ENCODE measurements at regions not wholly inside any gene's neighbourhood (a gene's known extent, or its start where the extent isn't known, plus 50 kb on each side); places are given as distances from the start of the nearest gene placed in this dataset.

DNA sequence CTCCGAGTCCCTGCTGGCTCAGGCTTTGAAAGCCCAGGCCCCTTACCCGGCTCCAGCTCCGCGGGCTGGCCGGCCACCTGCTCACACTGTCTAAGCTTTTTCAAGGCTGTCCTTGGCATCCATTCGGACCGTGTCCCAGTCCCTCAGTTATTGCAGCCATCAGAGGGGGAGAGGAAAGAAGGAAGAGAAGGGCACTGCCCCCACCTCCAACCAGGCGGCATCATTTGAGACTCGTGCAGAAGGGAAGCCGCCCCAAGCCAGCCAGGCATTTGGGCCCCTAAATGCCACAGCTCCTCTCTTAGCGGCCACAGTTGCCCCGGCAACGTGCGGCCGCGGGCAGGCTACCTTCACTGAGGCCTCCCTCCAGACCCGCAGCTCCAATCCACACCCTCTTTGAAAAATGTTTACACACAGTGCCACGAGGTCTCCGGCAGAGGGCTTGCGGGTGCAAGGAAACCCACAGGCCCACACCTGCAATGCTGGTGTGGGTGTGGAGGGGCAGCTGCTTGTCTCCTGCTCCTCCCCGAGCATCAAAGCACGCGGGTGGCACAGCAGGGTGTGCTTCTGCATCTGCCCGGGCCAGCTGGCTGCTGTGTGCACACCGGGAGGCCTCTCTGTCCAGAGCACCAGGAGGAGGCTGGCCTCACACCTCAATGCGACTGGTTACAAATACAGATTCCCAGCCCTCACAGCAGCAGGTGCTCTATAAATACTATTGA, 124.4 kb downstream of the CTTN start:
- DNase-seq = no peak

DNA sequence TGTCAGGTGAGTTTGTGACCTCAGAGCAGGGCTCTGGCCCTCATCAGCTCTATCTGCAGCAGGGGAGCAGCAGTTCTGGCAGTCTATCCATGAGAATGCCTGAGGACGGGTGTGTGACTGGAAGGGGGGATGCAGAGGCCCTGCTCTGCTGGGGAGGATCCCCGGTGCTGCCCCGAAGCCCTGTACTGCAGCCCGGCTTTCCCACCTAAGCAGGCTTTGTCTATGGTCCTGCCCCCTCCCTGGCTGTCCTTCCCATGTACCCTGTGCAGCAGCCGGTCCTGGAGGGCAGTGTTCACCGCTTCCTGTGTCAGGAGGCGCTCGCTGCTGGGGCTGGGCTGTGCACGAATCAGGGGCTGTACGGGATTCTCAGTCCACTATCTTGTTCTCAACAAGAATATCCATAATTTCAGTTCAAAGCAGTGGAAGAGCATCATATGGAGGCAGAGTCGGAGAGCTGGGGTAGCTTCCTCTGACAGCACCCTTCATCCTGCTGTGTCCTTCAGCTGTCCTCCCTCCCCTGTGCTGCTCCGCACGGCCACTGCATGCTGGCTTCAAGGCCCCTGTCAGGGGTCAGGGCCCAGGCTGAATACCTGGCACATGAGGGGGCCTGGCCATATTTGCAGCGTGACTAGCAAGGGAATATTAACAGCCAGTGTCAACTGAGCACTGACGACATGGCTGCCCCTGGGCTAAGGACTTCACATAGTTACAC, 125.2 kb downstream of the CTTN start:
- no peak for DNase-seq

DNA sequence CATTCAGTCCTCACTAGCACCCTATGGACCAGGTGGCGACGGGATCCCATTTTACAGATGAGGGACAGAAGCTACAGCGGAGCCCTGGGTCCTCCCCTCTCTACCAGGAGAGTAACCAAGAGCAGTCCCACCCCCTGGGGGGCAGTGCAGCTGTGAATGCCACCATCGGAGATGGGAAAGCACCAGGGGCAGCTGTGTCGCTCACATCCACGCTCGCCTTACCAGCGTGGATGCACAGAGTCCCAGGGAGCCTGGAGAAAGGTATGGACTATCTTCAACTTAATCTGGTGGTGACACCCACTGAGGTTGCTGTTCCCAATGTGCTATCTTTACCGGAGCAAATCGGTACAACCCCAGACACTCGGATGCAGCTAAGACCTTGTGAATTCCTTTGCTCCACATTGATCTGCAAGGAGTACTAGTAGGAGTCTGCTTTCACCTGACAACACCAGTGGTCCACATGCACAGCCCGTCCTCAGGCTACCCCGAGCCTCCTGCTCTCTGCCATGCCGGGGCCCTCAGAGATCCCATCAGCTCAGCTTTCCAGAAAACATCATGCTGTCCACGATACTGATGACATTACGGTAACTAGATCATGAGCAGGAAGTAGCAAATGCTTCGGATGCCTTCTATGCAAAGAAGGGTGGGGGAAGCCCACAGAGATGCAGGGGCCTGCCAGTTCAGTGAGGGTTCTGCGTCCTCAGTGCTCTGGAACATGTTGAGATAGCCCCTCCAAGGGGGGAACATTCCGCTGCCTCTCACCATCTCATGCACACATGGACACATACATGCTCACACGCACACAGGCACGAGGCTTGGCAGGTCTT, 126.0 kb downstream of the CTTN start:
- no peak for DNase-seq

DNA sequence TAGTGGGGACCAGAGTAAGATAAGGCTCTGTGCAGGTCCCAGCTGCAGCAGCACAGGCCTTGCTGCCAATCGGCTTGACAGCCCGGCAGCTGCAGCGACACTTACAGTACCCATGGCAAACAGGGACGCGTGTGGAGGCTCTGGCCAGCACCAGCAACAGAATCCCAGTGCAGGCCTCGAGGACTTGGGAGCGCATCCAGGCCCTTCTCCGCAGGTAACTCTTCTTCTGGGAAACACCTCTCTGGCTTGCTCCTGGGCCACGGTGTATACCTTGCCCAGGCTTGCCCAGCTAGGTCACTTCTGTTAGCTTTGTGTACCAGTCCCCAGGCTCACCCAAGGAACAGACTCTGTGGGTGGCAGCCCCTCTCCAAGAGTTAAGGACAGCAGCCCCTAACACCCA, 126.7 kb downstream of the CTTN start:
- no peak for DNase-seq

DNA sequence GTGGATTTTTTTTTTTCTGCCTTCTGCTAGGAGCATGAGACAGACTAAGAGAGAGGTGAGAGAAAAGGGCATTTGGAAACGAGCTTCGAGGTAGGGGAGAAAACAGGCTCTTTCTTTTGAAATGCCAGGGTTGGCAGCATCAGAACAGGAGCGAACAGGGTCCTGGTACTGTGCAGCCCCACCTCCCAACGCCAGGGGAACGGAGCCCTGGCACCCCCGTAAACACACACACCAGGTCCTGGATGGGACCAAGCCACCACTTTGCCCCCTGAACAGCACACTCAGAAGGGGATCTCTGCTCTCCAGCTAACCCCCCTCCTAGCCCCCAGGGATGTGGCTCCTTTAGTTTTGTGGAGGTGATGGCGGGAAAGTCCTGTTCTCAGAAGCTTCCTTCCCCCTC, 127.1 kb downstream of the CTTN start:
- DNase-seq = no peak

DNA sequence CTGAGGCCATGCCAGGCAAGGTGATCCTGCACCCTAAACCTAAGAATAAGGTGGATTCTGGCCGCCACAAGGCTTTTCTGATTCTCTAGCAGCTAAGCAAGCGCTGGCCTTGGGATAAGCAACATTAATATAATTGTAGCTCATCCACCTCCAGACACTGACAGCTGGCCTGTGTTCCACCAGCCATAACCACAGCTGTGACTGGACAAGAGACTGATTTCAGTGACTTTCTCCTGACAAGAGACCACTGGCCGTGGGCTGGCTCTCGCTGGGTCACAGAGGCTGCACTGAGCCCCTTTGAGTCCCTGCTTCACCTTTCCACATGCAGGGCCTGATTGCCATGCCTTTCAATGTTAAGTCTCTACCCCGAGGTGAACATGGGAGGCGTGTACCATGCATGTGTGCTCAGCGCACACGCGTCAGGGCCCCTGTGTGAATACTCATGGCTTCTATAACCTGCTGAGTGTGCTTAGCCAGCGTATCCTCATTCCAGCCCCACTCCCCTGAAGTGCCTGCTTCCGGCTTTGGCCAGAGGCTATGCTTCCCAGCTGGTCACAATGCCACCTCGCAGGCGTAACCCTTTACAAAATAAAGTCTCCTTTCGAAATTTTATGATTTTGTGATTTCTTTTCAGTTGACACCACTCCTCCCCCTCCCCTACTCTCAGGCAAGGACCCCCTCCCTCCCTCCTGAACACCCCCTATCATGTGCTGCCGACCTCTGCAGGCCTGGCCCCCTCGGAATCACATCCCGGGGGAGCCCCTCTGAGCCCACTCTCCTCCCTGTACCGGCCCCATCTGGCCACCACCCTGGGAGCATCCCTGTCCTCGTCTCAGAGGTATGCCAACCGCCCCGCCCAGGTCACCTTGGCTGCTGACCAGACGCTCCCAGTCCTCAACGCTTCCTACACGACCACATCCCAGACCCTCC, 128.1 kb downstream of the CTTN start:
- no peak for DNase-seq

DNA sequence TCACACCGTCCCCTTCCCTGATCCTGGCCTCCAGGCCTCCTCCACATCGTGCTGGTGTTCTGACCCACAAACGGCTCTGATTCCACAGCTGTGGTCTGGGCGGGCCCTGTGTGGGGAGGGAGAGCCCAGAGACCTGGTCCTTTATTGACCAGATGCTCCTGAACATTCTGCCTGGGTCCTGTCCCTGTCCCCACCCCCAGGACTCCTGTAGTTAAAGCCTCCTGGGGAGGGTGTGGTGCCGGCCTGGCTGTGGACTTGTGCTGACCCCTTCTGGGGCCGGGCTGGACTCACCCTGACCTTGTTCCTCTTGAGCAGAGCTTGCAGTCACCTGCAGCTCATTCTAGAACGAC, 128.7 kb downstream of the CTTN start:
- DNase-seq = no peak

DNA sequence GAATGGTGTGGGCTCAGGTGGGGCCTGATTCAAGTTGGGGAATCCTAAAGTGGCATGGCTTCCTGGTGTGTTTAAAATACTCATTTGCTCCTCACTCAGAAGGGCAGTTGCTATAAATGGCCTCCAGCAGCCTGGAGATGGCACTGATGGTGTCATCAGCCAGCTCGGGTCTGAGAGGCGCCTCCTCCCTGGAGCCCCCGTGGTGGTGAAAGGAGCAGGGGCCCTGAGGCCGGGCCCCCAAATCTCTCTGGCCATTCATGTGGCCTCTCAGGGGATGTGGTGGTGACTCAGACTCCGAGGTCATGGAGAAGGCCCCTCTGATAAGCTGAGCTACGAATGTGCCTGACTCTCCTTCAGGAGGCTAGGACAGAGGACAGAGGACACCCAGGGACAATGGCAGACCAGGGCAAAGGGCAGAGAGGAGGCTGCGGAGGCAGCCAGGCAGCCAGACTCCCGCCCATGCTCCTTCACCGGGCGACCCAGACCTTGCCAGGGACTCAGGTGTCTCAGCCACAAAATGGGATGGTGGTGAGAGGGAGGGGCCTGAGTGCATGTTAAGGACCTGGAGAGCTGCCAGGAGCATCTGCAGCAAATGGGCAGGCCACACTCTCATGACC, 129.2 kb downstream of the CTTN start:
- no peak for DNase-seq

DNA sequence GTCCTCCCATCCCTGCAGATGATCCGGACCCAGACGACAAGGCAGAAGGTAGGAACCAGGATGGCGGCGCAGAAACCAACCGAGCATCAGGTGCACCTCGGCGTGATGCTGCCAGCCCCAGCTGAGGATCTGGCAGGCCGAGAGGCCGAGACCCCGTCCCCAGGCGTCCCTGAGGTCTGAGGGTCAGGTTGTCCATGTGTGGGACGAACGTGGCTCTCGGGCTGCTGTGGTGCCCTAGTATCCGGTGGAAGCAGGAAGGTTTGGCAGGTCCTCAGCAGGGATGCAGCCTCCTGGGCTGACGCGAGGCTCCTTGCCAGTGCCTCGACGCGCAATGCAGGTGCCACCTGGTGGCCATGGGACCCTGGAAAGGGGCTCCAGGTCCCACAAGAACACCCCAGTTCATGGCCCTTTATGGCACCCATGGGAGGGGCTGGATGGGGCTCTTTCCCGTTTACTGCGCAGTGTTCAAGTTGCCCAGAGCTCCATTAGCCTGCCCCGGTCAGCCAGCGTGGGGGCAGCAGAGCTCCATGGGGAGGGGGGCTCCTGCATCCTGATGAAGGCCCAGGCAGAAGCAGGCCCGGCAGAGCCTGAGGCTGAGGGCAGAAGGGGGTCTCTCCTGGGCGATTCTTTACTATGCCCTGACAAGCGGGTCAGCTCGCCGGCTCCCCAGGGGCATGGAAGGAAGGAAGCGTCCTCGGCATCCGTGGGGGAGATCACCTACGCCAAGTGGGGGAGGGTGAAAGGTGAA, 129.9 kb downstream of the CTTN start:
- no peak for DNase-seq

DNA sequence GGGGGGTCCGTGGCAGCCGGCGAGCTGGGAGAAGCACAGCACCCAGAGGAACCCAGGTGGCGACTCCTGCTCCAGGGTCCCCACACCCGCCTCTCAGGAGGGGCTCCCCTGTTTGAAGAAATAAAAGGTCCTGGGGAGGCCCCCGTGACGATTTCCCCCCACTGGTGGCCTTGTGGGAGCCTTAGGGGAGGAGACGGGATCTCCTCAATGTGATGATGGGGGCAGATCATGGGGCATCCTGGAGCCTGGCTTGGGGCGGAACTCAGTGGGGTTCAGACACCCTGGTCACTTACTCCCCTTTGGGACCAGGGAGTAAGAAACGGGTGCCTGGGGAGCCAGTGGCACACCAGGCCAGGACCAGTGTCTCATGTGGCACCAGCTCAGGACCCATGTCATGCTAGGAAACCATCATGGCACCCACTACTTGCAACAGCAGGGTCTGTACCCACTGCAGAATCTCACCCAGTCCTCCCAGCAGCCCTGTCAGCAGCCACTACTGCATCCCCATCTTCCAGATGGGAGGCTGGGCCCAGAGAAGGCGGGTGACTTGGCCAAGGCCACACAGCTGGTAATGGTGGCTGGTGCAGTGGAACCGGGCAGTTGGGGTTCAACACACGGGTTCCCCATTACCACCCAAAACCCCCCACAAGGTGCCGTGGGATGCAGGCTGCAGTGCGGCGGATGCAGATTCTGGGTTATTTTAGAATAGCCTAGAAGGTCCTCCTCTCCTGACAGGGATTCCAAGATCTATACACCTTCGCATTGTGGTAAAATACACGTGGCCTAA, 130.7 kb downstream of the CTTN start:
- DNase-seq = no peak

DNA sequence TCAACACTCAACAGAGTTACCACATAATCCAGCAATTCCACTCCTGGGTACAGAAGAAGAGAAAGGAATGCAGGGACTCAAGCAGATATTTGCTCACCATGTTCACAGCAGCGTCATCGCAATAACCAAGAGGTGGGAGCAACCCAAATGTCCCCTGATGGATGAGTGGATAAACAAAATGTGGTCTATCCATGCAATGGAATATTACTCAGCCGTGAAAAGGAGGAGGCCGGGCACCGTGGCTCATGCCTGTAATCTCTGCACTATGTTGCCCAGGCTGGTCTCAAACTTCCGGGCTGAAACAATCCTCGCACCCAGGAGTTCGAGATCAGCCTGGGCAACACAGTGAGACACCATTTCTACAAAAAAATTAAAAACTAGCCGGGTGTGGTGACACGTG, 131.7 kb downstream of the CTTN start:
- no peak for DNase-seq

DNA sequence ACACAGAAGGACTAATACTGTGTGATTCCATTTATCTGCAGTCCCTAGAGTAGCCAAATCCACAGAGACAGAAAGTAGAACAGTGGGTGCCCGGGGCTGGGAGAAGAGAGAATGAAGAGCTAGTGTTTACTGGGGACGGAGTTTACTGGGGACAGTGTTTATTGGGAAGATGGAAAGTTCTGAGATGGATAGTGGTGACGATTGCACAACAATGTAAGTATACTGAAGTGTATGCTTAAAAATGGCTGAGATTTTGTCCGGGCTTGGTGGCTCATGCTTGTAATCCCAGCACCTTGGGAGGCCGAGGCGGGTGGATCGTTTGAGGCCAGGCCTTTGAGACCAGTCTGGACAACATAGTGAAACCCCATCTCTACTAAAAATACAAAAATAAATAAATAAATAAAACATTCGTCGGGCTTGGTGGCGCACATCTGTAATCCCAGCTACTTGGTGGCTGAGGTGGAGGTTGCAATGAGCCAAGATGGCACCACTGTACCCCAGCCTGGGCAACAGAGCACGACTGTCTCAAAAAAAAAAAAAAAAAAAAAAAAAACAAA, 132.4 kb downstream of the CTTN start:
- no peak for DNase-seq

DNA sequence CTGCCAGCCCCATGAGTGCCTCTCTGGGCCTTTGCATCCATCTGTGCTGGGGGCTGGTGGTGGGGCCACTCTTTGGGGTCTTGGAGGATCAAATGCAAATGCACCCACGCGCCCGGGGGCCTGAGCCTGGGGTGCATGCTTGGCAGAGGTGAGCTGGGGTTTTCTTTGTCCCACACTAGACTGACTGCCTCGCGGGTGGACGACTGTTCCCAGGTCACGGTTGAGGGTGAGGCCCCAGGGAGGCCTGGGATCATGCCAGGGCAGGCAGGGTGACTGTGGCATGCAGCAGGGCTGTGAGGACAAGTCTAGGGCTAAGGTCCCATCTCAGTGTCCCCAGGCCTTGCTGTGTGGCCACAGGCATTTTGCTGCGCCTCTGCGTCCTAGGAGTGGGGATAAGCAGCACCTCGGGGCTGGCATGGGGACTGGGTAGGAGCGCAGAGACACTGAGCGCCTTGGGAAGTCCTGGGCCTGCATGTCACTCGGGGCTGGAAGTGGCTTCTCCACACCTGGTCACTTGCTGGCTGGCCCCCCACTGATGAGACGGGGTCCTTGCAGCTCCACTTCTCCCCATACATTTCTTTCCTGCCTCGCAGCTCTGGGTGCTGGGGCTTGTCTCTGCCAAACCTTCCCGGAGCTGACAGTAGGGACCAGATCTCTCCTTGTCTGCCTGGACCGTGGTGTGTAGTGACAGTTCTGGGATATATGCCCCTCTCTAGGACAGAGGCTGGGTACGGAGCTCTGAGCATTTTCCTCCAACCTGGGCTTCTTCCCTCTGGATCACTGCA, 133.1 kb downstream of the CTTN start:
- DNase-seq = no peak

DNA sequence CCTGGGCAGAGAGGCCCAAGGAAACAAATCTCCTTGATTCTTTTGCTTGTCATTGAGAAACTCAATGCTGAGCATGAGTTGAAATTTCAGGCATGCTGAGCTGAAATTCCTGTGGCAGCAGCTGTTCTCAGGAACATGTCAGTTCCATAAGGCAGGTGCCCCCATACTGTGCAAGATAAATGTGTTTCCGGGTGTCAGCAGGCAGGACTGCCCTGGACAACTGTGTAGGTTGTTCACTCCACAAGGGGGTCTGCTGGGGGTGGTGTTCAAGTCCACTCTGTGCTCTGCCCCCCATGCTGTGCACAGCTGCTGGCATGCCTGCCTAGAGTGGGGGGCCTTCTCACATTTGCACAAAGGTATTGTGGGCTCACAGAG, 133.7 kb downstream of the CTTN start:
- no peak for DNase-seq

DNA sequence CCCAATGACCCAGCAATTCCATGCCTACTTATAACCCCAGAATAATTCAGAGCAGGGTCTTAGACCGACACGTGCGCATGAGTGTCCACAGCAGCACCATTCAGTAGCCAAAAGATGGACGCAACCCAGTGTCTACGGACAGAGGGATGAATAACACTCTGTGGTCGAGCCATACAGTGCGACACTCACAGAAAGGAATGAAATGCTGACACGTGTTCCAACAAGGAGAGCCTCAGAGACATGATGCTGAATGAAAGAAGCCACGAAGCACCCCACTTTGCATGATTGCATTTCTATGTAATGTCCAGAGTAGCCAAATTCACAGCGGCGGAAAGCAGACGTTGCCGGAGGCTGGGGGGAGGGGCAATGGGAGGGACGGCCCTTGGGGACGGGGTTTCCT, 134.4 kb downstream of the CTTN start:
- no peak for DNase-seq

DNA sequence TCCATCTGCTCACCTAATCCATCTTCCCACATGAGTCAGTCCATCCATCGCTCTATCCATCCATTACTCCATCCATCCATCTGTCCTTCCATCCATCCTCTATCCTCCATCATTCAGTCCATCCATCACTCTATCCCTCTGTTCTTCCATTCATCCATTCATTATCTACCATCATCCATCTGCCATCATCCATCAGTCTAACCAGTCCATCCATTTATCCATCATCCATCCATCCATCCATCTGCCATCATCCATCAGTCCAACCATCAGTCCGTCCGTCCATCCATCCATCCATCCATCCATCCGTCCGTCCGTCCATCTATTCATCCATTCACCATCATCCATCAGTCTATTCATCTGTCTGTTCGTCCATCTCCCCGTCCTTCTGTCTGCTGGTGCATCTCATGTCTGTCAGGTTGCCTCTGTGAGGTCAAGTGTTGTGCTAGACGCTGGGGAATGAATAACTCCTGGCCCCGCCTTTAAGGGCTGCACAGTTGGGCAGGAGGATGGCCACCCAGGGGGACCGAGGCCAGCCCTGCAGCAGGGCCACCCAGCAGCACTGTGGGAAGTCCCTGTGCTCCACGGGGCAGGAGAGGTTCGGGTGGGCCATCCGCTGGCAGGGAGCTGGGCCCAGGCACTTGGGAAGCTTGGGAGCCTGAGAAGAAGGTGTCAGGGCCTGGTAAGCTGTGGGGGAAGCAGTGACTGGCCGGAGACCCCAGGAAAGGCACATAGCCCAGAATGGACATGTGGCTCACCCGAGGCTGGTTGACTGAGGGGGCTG, 137.1 kb downstream of the CTTN start:
- DNase-seq = no peak

DNA sequence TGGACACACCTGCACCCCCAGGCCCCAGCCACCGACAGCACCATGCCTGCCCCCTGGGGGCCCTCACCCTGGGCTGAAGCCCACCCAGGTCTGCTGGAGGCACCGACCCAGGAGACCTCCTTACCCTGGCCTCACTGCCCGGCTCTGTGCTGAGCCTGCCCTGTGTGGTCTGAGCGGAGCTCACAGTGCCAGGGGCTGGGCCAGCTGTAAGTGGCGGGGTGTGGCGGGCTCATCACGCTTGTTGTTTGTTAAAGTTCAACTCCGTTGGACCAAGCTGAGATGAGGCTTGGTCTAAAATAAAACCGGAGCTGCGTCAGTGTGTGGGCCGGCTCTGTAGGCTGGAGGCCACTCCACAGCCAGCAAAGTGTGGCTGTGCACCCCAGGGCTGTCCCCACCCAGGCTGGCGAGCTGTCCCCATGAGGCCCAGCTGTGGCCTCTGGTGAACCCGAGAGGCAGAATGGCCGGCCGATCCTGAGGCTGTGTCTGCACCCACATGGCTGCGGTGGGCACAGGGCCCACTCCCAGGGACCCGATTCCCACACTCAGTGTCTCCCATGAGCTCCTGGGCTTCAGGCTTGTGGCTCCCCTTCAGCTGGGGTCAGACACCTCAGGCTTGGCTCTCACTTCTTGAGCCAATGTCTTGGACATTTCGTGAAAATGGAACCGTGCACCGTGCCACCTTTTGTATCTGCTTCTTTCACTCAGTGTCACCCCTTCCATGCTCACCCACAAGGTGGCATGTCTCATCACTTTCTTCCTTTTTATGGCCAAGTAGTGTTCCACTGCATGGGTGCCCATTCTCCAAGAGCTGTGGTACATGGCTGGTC, 137.9 kb downstream of the CTTN start:
- no peak for DNase-seq
